ENCODE measurements at regions not wholly inside any gene's neighbourhood (a gene's known extent, or its start where the extent isn't known, plus 50 kb on each side); places are given as distances from the start of the nearest gene placed in this dataset.
"Not testable (repeated sequence)": the region's sequence is repeated elsewhere in the genome, so short reads cannot be mapped to it uniquely, and the experiment has no call there.

GRCh38 chr21:38120679-38120983 is 136.2 kb upstream of the KCNJ15 start:
- not testable (repeated sequence) for TF ChIP-seq CTCF (IDR thresholded peaks at IDR 0.05 in 4 of 5, conservative IDR thresholded peaks at IDR 0.05 in 1 of 5); POLR2A (IDR thresholded peaks at IDR 0.05)

Measured in gastrocnemius medialis (tissue), 4 donors.